GM23248 (cell line): ENCODE measurements at regions not wholly inside any gene's neighbourhood (a gene's known extent, or its start where the extent isn't known, plus 50 kb on each side); places are given as distances from the start of the nearest gene placed in this dataset.

Source experiments
- DNase-seq: peaks from one replicate; pipeline ENCODE4 v3.0.0-alpha.2; 2015
- H2AFZ ChIP-seq: fragments of 200-600 bp; sonication (generic); 2 replicates; pipeline ENCODE4 v1.6.1; 2016; ENCODE audit warnings: antibody characterized with exemption
- H3F3A ChIP-seq: fragments of 200-600 bp; sonication (generic); 2 replicates; pipeline ENCODE4 v1.6.1; 2016; ENCODE audit warnings: mild to moderate bottlenecking, antibody characterized with exemption, mixed run types; ENCODE audit not compliant: insufficient read depth
- H3K27ac ChIP-seq: fragments of 200-600 bp; sonication (generic); 2 replicates; pipeline ENCODE4 v1.5.1; 2016; ENCODE audit warnings: mild to moderate bottlenecking
- H3K27me3 ChIP-seq: fragments of 200-600 bp; sonication (generic); replicated peaks from 2 replicates; pipeline ENCODE4 v1.6.1; 2016; ENCODE audit warnings: mild to moderate bottlenecking; ENCODE audit not compliant: insufficient read depth
- H3K36me3 ChIP-seq: fragments of 200-600 bp; sonication (generic); 2 replicates; pipeline ENCODE4 v1.6.1; 2016; ENCODE audit warnings: low read depth, mild to moderate bottlenecking
- H3K4me1 ChIP-seq: fragments of 200-600 bp; sonication (generic); 2 replicates; pipeline ENCODE4 v1.6.1; 2016; ENCODE audit warnings: mild to moderate bottlenecking; ENCODE audit not compliant: insufficient read depth
- H3K4me2 ChIP-seq: fragments of 200-600 bp; sonication (generic); one replicate; pipeline ENCODE4 v1.6.1; 2016; ENCODE audit warnings: mild to moderate bottlenecking; ENCODE audit not compliant: unreplicated experiment
- H3K4me3 ChIP-seq: fragments of 200-600 bp; sonication (generic); 2 replicates; pipeline ENCODE4 v1.5.1; 2016; ENCODE audit warnings: mild to moderate bottlenecking
- H3K79me2 ChIP-seq: fragments of 200-600 bp; sonication (generic); 2 replicates; pipeline ENCODE4 v1.6.1; 2016; ENCODE audit warnings: mild to moderate bottlenecking; ENCODE audit not compliant: insufficient read depth
- H3K9ac ChIP-seq: fragments of 200-600 bp; sonication (generic); 2 replicates; pipeline ENCODE4 v1.6.1; 2016; ENCODE audit warnings: mild to moderate bottlenecking
- H3K9me2 ChIP-seq: fragments of 200-600 bp; sonication (generic); 2 replicates; pipeline ENCODE4 v1.6.1; 2016; ENCODE audit warnings: mixed run types, mild to moderate bottlenecking, moderate library complexity; ENCODE audit not compliant: insufficient read depth
- H3K9me3 ChIP-seq: fragments of 200-600 bp; sonication (generic); one replicate; pipeline ENCODE4 v1.6.1; 2017; ENCODE audit warnings: low read depth
- H4K20me1 ChIP-seq: fragments of 200-600 bp; sonication (generic); 2 replicates; pipeline ENCODE4 v1.6.0; 2016; ENCODE audit not compliant: insufficient read depth
- EZH2 ChIP-seq: fragments of 200-600 bp; sonication (generic); IDR thresholded peaks from 2 replicates; pipeline ENCODE4 v1.6.1; 2018; ENCODE audit warnings: antibody characterized with exemption, mild to moderate bottlenecking; ENCODE audit not compliant: insufficient read depth, poor library complexity, severe bottlenecking
- EZH2phosphoT487 ChIP-seq: fragments of 200-600 bp; sonication (generic); IDR thresholded peaks from 2 replicates; pipeline ENCODE4 v1.6.1; 2018; ENCODE audit warnings: antibody characterized with exemption, moderate library complexity, mild to moderate bottlenecking, low read depth; ENCODE audit not compliant: insufficient read depth
- WGBS, 2 experiments: methylation state at CpG; one replicate each; pipeline ENCODE4 v1.1.6; 2015 to 2017; ENCODE audit warnings: low lambda C conversion rate in 2 of 2, low coverage in 1 of 2; ENCODE audit errors: missing lambda C conversion rate in 2 of 2; 5-methylcytosine and 5-hydroxymethylcytosine counted together
- in situ Hi-C: fragments of 300-500 bp; cut with MboI; formaldehyde crosslinking; loops from 2 replicates; pipeline ENCODE4 v1.15.0; 2020

DNA sequence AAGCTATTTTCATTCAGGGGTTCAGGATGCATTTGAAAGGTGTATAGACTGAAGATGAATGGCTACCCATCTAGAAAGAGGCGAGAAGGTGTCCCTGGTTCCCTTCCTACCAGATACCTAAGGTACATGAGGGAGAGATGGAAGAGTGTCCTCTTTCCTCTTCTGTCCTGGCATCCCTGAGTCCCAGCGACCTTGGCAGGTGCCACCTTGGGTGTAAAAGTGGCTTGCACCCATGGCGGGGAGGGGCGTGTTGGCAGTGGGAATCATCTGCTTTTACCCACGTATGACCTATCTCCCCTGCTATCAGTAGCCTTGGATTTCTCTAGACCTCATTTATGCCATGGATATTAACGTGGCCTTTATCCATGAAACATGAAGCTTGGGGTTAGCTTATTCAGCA, 1126.1 kb downstream of the KCNT2 start:
- Histone ChIP-seq H3K4me1 (no peaks in the 10 kb centered on the region), H3K4me2 (no peak overlapping the region), H3K9ac (no peak overlapping the region), H3K9me3 (no peaks in the 10 kb centered on the region), H3K79me2 (no peaks in the 10 kb centered on the region), H3K9me2 (no peaks in the 10 kb centered on the region), H4K20me1 (no peaks in the 10 kb centered on the region), H3K4me3 (no peak overlapping the region), H2AFZ (no peak overlapping the region; the same call in 1 of the 2 replicates), H3K27me3 (no peaks in the 10 kb centered on the region), H3K27ac (no peak overlapping the region), H3K36me3 (no peaks in the 10 kb centered on the region), H3F3A (no peaks in the 10 kb centered on the region)
- WGBS, 2 experiments: 74 to 80% methylated on average over 6 of the region's 6 CpGs
- TF ChIP-seq EZH2: no peak
- no peak for TF ChIP-seq EZH2phosphoT487
- DNase-seq: no peak
- in situ Hi-C loops: no loop called here

DNA sequence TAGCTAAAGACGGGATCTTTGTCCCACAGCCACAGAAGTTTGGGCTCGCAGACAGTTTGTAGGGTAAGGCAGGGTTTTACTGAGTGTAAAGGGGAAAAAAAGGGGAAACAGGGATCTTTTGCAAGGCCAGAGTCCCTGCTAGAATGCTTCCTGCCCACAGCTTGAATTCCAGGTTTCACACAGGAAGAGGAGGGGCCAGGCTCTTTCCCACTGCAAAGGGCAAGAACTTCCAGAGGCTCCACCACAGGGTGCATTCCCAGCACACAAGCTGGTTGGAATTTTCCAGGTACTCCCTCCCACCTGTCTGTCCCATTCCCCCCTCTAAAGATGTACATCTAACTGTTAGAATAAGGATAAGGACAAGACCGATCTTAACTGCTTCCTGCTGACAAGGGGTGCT, 1126.9 kb downstream of the KCNT2 start:
- WGBS, 2 experiments: 72 to 82% methylated on average over 3 of the region's 3 CpGs
- H3K79me2 ChIP-seq: no peaks in the 10 kb centered on the region
- in situ Hi-C loops: no loop called here
- no peak for TF ChIP-seq EZH2
- no peak for TF ChIP-seq EZH2phosphoT487
- no peaks in the 10 kb centered on the region for H3K4me1 ChIP-seq
- H3K4me2 ChIP-seq: no peak overlapping the region
- H3F3A ChIP-seq: no peaks in the 10 kb centered on the region
- no peak for DNase-seq
- H3K4me3 ChIP-seq: no peak overlapping the region
- H3K9me2 ChIP-seq: no peaks in the 10 kb centered on the region
- peak overlapping the region; percentile 45; the same call in 1 of the 2 replicates for H2AFZ ChIP-seq
- no peak overlapping the region for H3K9ac ChIP-seq
- no peaks in the 10 kb centered on the region for H3K27me3 ChIP-seq
- H3K36me3 ChIP-seq: no peaks in the 10 kb centered on the region
- H3K27ac ChIP-seq: no peak overlapping the region
- H4K20me1 ChIP-seq: no peaks in the 10 kb centered on the region
- no peaks in the 10 kb centered on the region for H3K9me3 ChIP-seq

- no peaks in the 10 kb centered on the region for H3K27me3 ChIP-seq
- H3K9me2 ChIP-seq: no peaks in the 10 kb centered on the region
- no peak overlapping the region for H3K27ac ChIP-seq
- 96 to 100% methylated on average over 1 of the region's 1 CpG for WGBS, 2 experiments
- H3K9me3 ChIP-seq: no peaks in the 10 kb centered on the region
- H4K20me1 ChIP-seq: no peaks in the 10 kb centered on the region
- no peak overlapping the region for H3K9ac ChIP-seq
- TF ChIP-seq EZH2phosphoT487 (no peak), EZH2 (no peak)
- no peaks in the 10 kb centered on the region for H3K79me2 ChIP-seq
- DNase-seq: no peak
- H3K4me1 ChIP-seq: no peaks in the 10 kb centered on the region
- no peak overlapping the region for H3K4me2 ChIP-seq
- in situ Hi-C loops: no loop called here
- H3K36me3 ChIP-seq: no peaks in the 10 kb centered on the region
- H3F3A ChIP-seq: no peaks in the 10 kb centered on the region
- H2AFZ ChIP-seq: no peak overlapping the region
- no peak overlapping the region for H3K4me3 ChIP-seq
These were observed 1132.7 kb downstream of the KCNT2 start for GRCh38 chr1:195475568-195475967.

DNA sequence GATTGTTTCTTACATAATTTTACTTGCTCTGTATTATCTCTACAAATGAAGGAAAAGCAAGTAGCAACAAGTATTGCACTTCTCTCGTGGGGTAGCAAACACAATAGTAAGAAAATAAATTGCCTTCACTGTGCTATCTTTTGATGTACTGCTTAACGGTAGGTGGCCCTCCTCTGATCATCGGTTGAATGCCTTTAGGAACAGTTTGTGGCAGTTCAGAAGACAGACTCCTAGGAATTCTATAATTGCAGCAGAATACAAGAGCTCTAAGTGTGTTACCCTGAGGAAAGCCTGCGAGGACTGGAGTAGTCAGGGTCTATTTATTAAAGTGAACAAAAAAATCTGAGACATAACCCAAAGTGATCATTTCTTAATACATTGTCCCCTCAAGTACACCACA, 1135.9 kb downstream of the KCNT2 start:
- TF ChIP-seq EZH2: no peak
- TF ChIP-seq EZH2phosphoT487: no peak

DNA sequence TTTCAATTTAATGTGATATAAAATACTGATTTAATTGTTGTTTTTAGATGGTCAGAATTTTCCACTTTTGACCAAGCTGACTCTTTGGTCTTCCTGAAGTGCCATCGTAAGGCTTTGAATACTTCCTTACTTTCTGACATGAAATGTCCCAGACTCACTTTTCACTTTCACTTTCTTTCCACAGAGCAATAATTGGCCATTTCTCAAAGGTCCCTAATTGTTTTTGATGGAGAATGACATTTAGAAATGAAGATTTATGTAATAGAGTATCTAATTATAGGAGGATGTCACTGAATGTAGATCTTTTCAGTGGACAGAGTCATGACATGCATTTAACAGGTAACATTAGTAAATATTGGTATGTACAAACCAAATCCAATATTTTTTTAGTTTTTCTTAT, 1141.6 kb downstream of the KCNT2 start:
- in situ Hi-C loops: no loop called here
- Histone ChIP-seq H3K79me2 (no peaks in the 10 kb centered on the region), H3K4me2 (no peak overlapping the region), H3K27ac (no peak overlapping the region), H3K9me3 (no peaks in the 10 kb centered on the region), H3F3A (peaks cover 15% of the 10 kb centered on the region; the same call in 1 of the 2 replicates), H3K9me2 (0 out of 2 replicates have a peak, but pooled peaks cover 3% of the 10 kb centered on the region), H3K9ac (no peak overlapping the region), H3K4me3 (no peak overlapping the region), H3K27me3 (no peaks in the 10 kb centered on the region), H2AFZ (no peak overlapping the region; the same call in 1 of the 2 replicates), H3K4me1 (peaks cover 8% of the 10 kb centered on the region), H4K20me1 (no peaks in the 10 kb centered on the region), H3K36me3 (no peaks in the 10 kb centered on the region)
- no peak for DNase-seq
- WGBS, 2 experiments: 47 to 57% methylated on average over 1 of the region's 1 CpG
- TF ChIP-seq EZH2 (no peak), EZH2phosphoT487 (no peak)

More for the DNA sequence above, 1135.9 kb downstream of the KCNT2 start:
- no peak overlapping the region for H3K4me3 ChIP-seq
- H3K9me3 ChIP-seq: no peaks in the 10 kb centered on the region
- 30 to 31% methylated on average over 4 of the region's 4 CpGs for WGBS, 2 experiments
- in situ Hi-C loops: no loop called here
- H3K27me3 ChIP-seq: no peaks in the 10 kb centered on the region
- H3K4me1 ChIP-seq: no peaks in the 10 kb centered on the region
- H3F3A ChIP-seq: no peaks in the 10 kb centered on the region
- peak overlapping the region; percentile 70 for H2AFZ ChIP-seq
- H3K9me2 ChIP-seq: no peaks in the 10 kb centered on the region
- no peaks in the 10 kb centered on the region for H3K36me3 ChIP-seq
- H3K27ac ChIP-seq: no peak overlapping the region
- no peaks in the 10 kb centered on the region for H4K20me1 ChIP-seq
- H3K9ac ChIP-seq: no peak overlapping the region
- H3K79me2 ChIP-seq: no peaks in the 10 kb centered on the region
- no peak for DNase-seq
- no peak overlapping the region for H3K4me2 ChIP-seq
